K562 (cell line): ENCODE measurements at regions not wholly inside any gene's neighbourhood (a gene's known extent, or its start where the extent isn't known, plus 50 kb on each side); places are given as distances from the start of the nearest gene placed in this dataset.
A peak's percentile ranks its signal among the peaks of the same experiment; 100 is the strongest.

ENCODE experiments used
- CEBPG ChIP-seq, 3 experiments: fragments of 200-800 bp in 1 of 3; sonication (Bioruptor generic) in 1 of 3; sonication (generic) in 1 of 3; formaldehyde crosslinking in 1 of 3; IDR thresholded peaks in 2 of 3; conservative IDR thresholded peaks in 1 of 3; 2 replicates each; pipeline versions ENCODE4 v1.6.1 to v1.8.0; 2016 to 2022; ENCODE audit warnings: missing compliant biosample characterization in 2 of 3, missing genetic modification characterization in 2 of 3, mild to moderate bottlenecking in 1 of 3, missing genetic modification reagents in 1 of 3
- HMG20A ChIP-seq: fragments of 450-650 bp; formaldehyde crosslinking; conservative IDR thresholded peaks from 2 replicates; pipeline ENCODE4 v1.4.0; 2020; ENCODE audit warnings: mild to moderate bottlenecking, mixed read lengths
- JUN ChIP-seq, 2 experiments: sonication (generic) in 1 of 2; formaldehyde crosslinking in 1 of 2; IDR thresholded peaks; 2 replicates each; pipeline versions ENCODE4 v1.6.1 to v1.8.0; 2012 to 2022; ENCODE audit warnings: borderline replicate concordance in 2 of 2, mild to moderate bottlenecking in 2 of 2, improper control_type of control experiment in 1 of 2, low read depth in 1 of 2, low read length in 1 of 2, missing genetic modification reagents in 1 of 2
- KDM5B ChIP-seq: fragments of 200-600 bp; sonication (generic); IDR thresholded peaks from 2 replicates; pipeline ENCODE4 v1.6.1; 2012; ENCODE audit warnings: low read depth, mild to moderate bottlenecking, moderate library complexity, low read length, control low read depth, inconsistent platforms; ENCODE audit not compliant: insufficient replicate concordance
- MAFG ChIP-seq: fragments of 450-650 bp; conservative IDR thresholded peaks from 2 replicates; pipeline ENCODE4 v1.6.1; 2016; ENCODE audit warnings: missing genetic modification characterization, missing compliant biosample characterization
- MLLT1 ChIP-seq, 2 experiments: fragments of 450-650 bp; IDR thresholded peaks; 2 replicates each; pipeline ENCODE4 v1.6.1; 2016
- MYBL2 ChIP-seq, 2 experiments: fragments of 450-650 bp in 1 of 2; sonication (generic) in 1 of 2; formaldehyde crosslinking in 1 of 2; IDR thresholded peaks; 2 replicates each; pipeline versions ENCODE4 v1.6.1 to v1.8.1; 2017 to 2022; ENCODE audit warnings: borderline replicate concordance in 1 of 2, inconsistent platforms in 1 of 2, low read depth in 1 of 2, mild to moderate bottlenecking in 1 of 2, missing genetic modification reagents in 1 of 2, moderate library complexity in 1 of 2
- PPARD ChIP-seq: fragments of 250-450 bp; sonication (Bioruptor Pico); IDR thresholded peaks from 2 replicates; pipeline ENCODE4 v1.8.0; 2022; ENCODE audit warnings: inconsistent platforms, mild to moderate bottlenecking, moderate library complexity
- RAD21 ChIP-seq, 2 experiments: fragments of 250-450 bp in 1 of 2; fragments of 450-650 bp in 1 of 2; sonication (Bioruptor Pico) in 1 of 2; formaldehyde crosslinking in 1 of 2; IDR thresholded peaks in 1 of 2; conservative IDR thresholded peaks in 1 of 2; 2 replicates each; pipeline versions ENCODE4 v1.4.0 to v1.8.0; 2020 to 2022; ENCODE audit warnings: mild to moderate bottlenecking in 2 of 2, moderate library complexity in 1 of 2
- STAT5B ChIP-seq: fragments of 250-450 bp; sonication (Bioruptor Pico); IDR thresholded peaks from 2 replicates; pipeline ENCODE4 v1.8.0; 2021; ENCODE audit warnings: mild to moderate bottlenecking, inconsistent platforms
- TSC22D4 ChIP-seq: fragments of 450-650 bp; IDR thresholded peaks from 2 replicates; pipeline ENCODE4 v1.6.1; 2016; ENCODE audit warnings: missing genetic modification characterization, missing biosample characterization, control low read depth
- ZNF121 ChIP-seq: sonication (generic); formaldehyde crosslinking; conservative IDR thresholded peaks from 2 replicates; pipeline ENCODE4 v1.8.0; 2022; ENCODE audit warnings: missing genetic modification reagents
- ZNF217 ChIP-seq: sonication (generic); formaldehyde crosslinking; IDR thresholded peaks from 2 replicates; pipeline ENCODE4 v1.8.0; 2022; ENCODE audit warnings: mild to moderate bottlenecking, missing genetic modification reagents
- ZNF431 ChIP-seq: sonication (generic); formaldehyde crosslinking; IDR thresholded peaks from 2 replicates; pipeline ENCODE4 v1.8.0; 2022; ENCODE audit warnings: mild to moderate bottlenecking, missing genetic modification reagents
- ZNF589 ChIP-seq: fragments of 200-800 bp; sonication (Bioruptor generic); IDR thresholded peaks from 2 replicates; pipeline ENCODE4 v1.6.1; 2016; ENCODE audit warnings: low read depth, missing genetic modification characterization, missing compliant biosample characterization
- ZNF75A ChIP-seq: fragments of 450-650 bp; formaldehyde crosslinking; IDR thresholded peaks from 2 replicates; pipeline ENCODE4 v1.4.0; 2020; ENCODE audit warnings: mild to moderate bottlenecking
- ZNF780A ChIP-seq: fragments of 250-450 bp; sonication (Bioruptor Pico); IDR thresholded peaks from 2 replicates; pipeline ENCODE4 v1.5.0; 2021; ENCODE audit warnings: mild to moderate bottlenecking
- TF ChIP-seq, protein P1 (sequence below): sonication (generic); formaldehyde crosslinking; IDR thresholded peaks from 2 replicates; pipeline ENCODE4 v1.8.1; 2023; ENCODE audit warnings: mild to moderate bottlenecking, missing genetic modification reagents
- TF ChIP-seq, protein P2 (sequence below): sonication (generic); formaldehyde crosslinking; IDR thresholded peaks from 2 replicates; pipeline ENCODE4 v1.8.0; 2022; ENCODE audit warnings: mild to moderate bottlenecking, missing genetic modification reagents
- TF ChIP-seq, protein P3 (sequence below): fragments of 250-450 bp; sonication (Bioruptor Pico); IDR thresholded peaks from 2 replicates; pipeline ENCODE4 v1.4.0; 2020; ENCODE audit warnings: mild to moderate bottlenecking, moderate library complexity, borderline replicate concordance

DNA sequence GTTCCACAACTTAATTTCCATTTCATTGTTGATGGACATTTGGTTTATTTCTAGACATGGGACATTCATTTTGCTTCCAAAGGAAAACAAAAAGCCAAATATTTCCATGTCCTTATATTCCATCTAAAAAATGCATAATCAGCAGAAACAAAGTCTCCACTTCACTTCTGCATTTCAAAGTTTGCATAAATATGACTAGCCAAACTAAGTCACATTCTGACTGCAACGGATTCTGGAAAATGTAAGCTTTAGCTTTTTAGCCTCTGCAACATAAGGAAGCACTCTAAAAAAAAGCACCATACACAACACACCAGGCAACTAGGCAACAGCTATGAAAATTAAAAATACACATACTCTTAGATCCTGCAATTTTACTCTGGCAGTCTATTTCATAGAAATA, 135.3 kb downstream of the ETAA1 start (continued):
- TF ChIP-seq KDM5B (no peak), ZNF75A (CRISPR knock-in tag) (no peak), ZNF780A (CRISPR knock-in tag) (no peak), MLLT1 (IDR thresholded peaks at IDR 0.05) (no peak), RAD21 (CRISPR knock-in tag; conservative IDR thresholded peaks at IDR 0.05 in 1 of 2, IDR thresholded peaks at IDR 0.05 in 1 of 2) (no peak), ZNF431 (CRISPR knock-in tag) (no peak), CEBPG (CRISPR knock-in tag; IDR thresholded peaks at IDR 0.05) (no peak), CEBPG (tag; conservative IDR thresholded peaks at IDR 0.05 in 1 of 2, IDR thresholded peaks at IDR 0.05 in 1 of 2) (no peak), MAFG (tag) (peak; percentile 87), MYBL2 (IDR thresholded peaks at IDR 0.05; ENCODE audit: low read depth) (no peak), MYBL2 (CRISPR knock-in tag; IDR thresholded peaks at IDR 0.05; ENCODE audit: borderline replicate concordance) (no peak), HMG20A (CRISPR knock-in tag) (no peak), ZNF589 (no peak), ZNF217 (CRISPR knock-in tag) (no peak), TSC22D4 (tag) (no peak), JUN (IDR thresholded peaks at IDR 0.05; ENCODE audit: borderline replicate concordance, low read depth, low read length) (no peak), JUN (CRISPR knock-in tag; IDR thresholded peaks at IDR 0.05; ENCODE audit: borderline replicate concordance) (no peak), PPARD (CRISPR knock-in tag) (no peak), STAT5B (CRISPR knock-in tag) (no peak), ZNF121 (CRISPR knock-in tag) (no peak)
- TF ChIP-seq, protein P1, sequence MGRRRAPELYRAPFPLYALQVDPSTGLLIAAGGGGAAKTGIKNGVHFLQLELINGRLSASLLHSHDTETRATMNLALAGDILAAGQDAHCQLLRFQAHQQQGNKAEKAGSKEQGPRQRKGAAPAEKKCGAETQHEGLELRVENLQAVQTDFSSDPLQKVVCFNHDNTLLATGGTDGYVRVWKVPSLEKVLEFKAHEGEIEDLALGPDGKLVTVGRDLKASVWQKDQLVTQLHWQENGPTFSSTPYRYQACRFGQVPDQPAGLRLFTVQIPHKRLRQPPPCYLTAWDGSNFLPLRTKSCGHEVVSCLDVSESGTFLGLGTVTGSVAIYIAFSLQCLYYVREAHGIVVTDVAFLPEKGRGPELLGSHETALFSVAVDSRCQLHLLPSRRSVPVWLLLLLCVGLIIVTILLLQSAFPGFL (CRISPR knock-in tag) = no peak
- TF ChIP-seq, protein P2, sequence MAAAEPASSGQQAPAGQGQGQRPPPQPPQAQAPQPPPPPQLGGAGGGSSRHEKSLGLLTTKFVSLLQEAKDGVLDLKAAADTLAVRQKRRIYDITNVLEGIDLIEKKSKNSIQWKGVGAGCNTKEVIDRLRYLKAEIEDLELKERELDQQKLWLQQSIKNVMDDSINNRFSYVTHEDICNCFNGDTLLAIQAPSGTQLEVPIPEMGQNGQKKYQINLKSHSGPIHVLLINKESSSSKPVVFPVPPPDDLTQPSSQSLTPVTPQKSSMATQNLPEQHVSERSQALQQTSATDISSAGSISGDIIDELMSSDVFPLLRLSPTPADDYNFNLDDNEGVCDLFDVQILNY (CRISPR knock-in tag) = no peak
- TF ChIP-seq, protein P3, sequence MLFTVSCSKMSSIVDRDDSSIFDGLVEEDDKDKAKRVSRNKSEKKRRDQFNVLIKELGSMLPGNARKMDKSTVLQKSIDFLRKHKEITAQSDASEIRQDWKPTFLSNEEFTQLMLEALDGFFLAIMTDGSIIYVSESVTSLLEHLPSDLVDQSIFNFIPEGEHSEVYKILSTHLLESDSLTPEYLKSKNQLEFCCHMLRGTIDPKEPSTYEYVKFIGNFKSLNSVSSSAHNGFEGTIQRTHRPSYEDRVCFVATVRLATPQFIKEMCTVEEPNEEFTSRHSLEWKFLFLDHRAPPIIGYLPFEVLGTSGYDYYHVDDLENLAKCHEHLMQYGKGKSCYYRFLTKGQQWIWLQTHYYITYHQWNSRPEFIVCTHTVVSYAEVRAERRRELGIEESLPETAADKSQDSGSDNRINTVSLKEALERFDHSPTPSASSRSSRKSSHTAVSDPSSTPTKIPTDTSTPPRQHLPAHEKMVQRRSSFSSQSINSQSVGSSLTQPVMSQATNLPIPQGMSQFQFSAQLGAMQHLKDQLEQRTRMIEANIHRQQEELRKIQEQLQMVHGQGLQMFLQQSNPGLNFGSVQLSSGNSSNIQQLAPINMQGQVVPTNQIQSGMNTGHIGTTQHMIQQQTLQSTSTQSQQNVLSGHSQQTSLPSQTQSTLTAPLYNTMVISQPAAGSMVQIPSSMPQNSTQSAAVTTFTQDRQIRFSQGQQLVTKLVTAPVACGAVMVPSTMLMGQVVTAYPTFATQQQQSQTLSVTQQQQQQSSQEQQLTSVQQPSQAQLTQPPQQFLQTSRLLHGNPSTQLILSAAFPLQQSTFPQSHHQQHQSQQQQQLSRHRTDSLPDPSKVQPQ (CRISPR knock-in tag) = no peak
